Mucosa of rectum (tissue), 2 donors: ENCODE measurements at regions not wholly inside any gene's neighbourhood (a gene's known extent, or its start where the extent isn't known, plus 50 kb on each side); places are given as distances from the start of the nearest gene placed in this dataset.

Experiments used
- H3K27ac ChIP-seq, 2 donors: one replicate each; pipeline ENCODE4 v1.7.0; 2013; ENCODE audit warnings: inconsistent platforms in 2 of 2, low read depth in 2 of 2, low read length in 2 of 2
- H3K27me3 ChIP-seq, 2 donors: one replicate each; pipeline ENCODE4 v1.7.0; 2013; ENCODE audit warnings: low read length in 2 of 2; ENCODE audit not compliant: control insufficient read depth in 2 of 2, insufficient read depth in 2 of 2
- H3K36me3 ChIP-seq, 2 donors: one replicate each; pipeline ENCODE4 v1.7.0; 2013; ENCODE audit warnings: low read length in 2 of 2; ENCODE audit not compliant: control insufficient read depth in 2 of 2, insufficient read depth in 2 of 2
- H3K4me1 ChIP-seq, 2 donors: one replicate each; pipeline ENCODE4 v1.7.0; 2013; ENCODE audit warnings: low read length in 2 of 2, mild to moderate bottlenecking in 1 of 2; ENCODE audit not compliant: control insufficient read depth in 2 of 2, insufficient read depth in 2 of 2
- H3K4me3 ChIP-seq, 2 donors: one replicate each; pipeline ENCODE4 v1.7.0; 2013; ENCODE audit warnings: low read length in 2 of 2
- H3K9ac ChIP-seq, 2 donors: one replicate each; pipeline ENCODE4 v1.7.0; 2013; ENCODE audit warnings: low read length in 2 of 2, low read depth in 1 of 2, mild to moderate bottlenecking in 1 of 2
- H3K9me3 ChIP-seq, 2 donors: one replicate each; pipeline ENCODE4 v1.7.0; 2013; ENCODE audit warnings: low read length in 2 of 2; ENCODE audit not compliant: control insufficient read depth in 2 of 2
- donor health status: healthy.
- donor health status: Normal muscosa, but diverticular disease.

GRCh38 chr7:85392789-85393188, 205.9 kb upstream of the SEMA3D start:
- Histone ChIP-seq H3K4me1 (no peaks in the 10 kb centered on the region), H3K9me3 (no peaks in the 10 kb centered on the region), H3K27ac (no peak overlapping the region), H3K36me3 (no peaks in the 10 kb centered on the region), H3K9ac (no peak overlapping the region), H3K27me3 (no peaks in the 10 kb centered on the region), H3K4me3 (no peak overlapping the region)

GRCh38 chr7:85392326-85392725, 205.5 kb upstream of the SEMA3D start:
- Histone ChIP-seq H3K4me3 (no peak overlapping the region), H3K9me3 (no peaks in the 10 kb centered on the region), H3K27me3 (no peaks in the 10 kb centered on the region), H3K27ac (no peak overlapping the region), H3K9ac (no peak overlapping the region), H3K36me3 (no peaks in the 10 kb centered on the region), H3K4me1 (no peaks in the 10 kb centered on the region)

GRCh38 chr7:85386460-85386859, 199.6 kb upstream of the SEMA3D start:
- H3K9ac ChIP-seq = no peak overlapping the region
- H3K4me3 ChIP-seq = no peak overlapping the region
- no peak overlapping the region for H3K27ac ChIP-seq
- no peaks in the 10 kb centered on the region for H3K36me3 ChIP-seq
- H3K4me1 ChIP-seq = no peaks in the 10 kb centered on the region
- H3K9me3 ChIP-seq = no peaks in the 10 kb centered on the region
- H3K27me3 ChIP-seq = no peaks in the 10 kb centered on the region

GRCh38 chr7:85384392-85384791, 197.5 kb upstream of the SEMA3D start:
- Histone ChIP-seq H3K9me3 (no peaks in the 10 kb centered on the region), H3K27me3 (no peaks in the 10 kb centered on the region), H3K4me3 (no peak overlapping the region), H3K36me3 (no peaks in the 10 kb centered on the region), H3K4me1 (no peaks in the 10 kb centered on the region), H3K9ac (no peak overlapping the region), H3K27ac (no peak overlapping the region)

- no peaks in the 10 kb centered on the region for H3K9me3 ChIP-seq
- H3K9ac ChIP-seq = no peak overlapping the region
- no peaks in the 10 kb centered on the region for H3K27me3 ChIP-seq
- no peak overlapping the region for H3K27ac ChIP-seq
- no peak overlapping the region for H3K4me3 ChIP-seq
- H3K36me3 ChIP-seq = no peaks in the 10 kb centered on the region
- H3K4me1 ChIP-seq = no peaks in the 10 kb centered on the region
Observed at GRCh38 chr7:85381212-85381611, 194.4 kb upstream of the SEMA3D start.

GRCh38 chr7:85376589-85376988, 189.7 kb upstream of the SEMA3D start:
- no peak overlapping the region for H3K4me3 ChIP-seq
- no peaks in the 10 kb centered on the region for H3K36me3 ChIP-seq
- H3K9me3 ChIP-seq = no peaks in the 10 kb centered on the region
- H3K9ac ChIP-seq = no peak overlapping the region
- no peaks in the 10 kb centered on the region for H3K4me1 ChIP-seq
- H3K27ac ChIP-seq = no peak overlapping the region
- H3K27me3 ChIP-seq = no peaks in the 10 kb centered on the region

- Histone ChIP-seq H3K9me3 (no peaks in the 10 kb centered on the region), H3K4me1 (no peaks in the 10 kb centered on the region), H3K27me3 (no peaks in the 10 kb centered on the region)
Observed at GRCh38 chr7:85356916-85357315, 170.1 kb upstream of the SEMA3D start.

GRCh38 chr7:85343484-85343883, 156.6 kb upstream of the SEMA3D start:
- Histone ChIP-seq H3K9ac (no peak overlapping the region), H3K27ac (no peak overlapping the region), H3K4me1 (no peaks in the 10 kb centered on the region), H3K27me3 (no peaks in the 10 kb centered on the region), H3K4me3 (no peak overlapping the region), H3K36me3 (no peaks in the 10 kb centered on the region), H3K9me3 (no peaks in the 10 kb centered on the region)

More at GRCh38 chr7:85356916-85357315, 170.1 kb upstream of the SEMA3D start:
- Histone ChIP-seq H3K4me3 (no peak overlapping the region), H3K36me3 (no peaks in the 10 kb centered on the region), H3K9ac (no peak overlapping the region), H3K27ac (no peak overlapping the region)

- Histone ChIP-seq H3K9me3 (no peaks in the 10 kb centered on the region), H3K4me1 (no peaks in the 10 kb centered on the region), H3K9ac (no peak overlapping the region), H3K36me3 (no peaks in the 10 kb centered on the region), H3K4me3 (no peak overlapping the region), H3K27me3 (no peaks in the 10 kb centered on the region), H3K27ac (no peak overlapping the region)
Observed at GRCh38 chr7:85342781-85343180, 155.9 kb upstream of the SEMA3D start.

GRCh38 chr7:85341973-85342372, 155.1 kb upstream of the SEMA3D start:
- Histone ChIP-seq H3K4me3 (no peak overlapping the region), H3K36me3 (no peaks in the 10 kb centered on the region), H3K9me3 (no peaks in the 10 kb centered on the region), H3K4me1 (no peaks in the 10 kb centered on the region), H3K27me3 (no peaks in the 10 kb centered on the region), H3K27ac (no peak overlapping the region), H3K9ac (no peak overlapping the region)

- no peaks in the 10 kb centered on the region for H3K4me1 ChIP-seq
- no peaks in the 10 kb centered on the region for H3K27me3 ChIP-seq
- H3K9ac ChIP-seq = no peak overlapping the region
- no peak overlapping the region for H3K27ac ChIP-seq
- no peak overlapping the region for H3K4me3 ChIP-seq
- H3K9me3 ChIP-seq = no peaks in the 10 kb centered on the region
- H3K36me3 ChIP-seq = no peaks in the 10 kb centered on the region
Observed at GRCh38 chr7:85341121-85341520, 154.3 kb upstream of the SEMA3D start.
